DND-41 (cell line): ENCODE measurements at regions not wholly inside any gene's neighbourhood (a gene's known extent, or its start where the extent isn't known, plus 50 kb on each side); places are given as distances from the start of the nearest gene placed in this dataset.

Experiments used
- ATAC-seq: fragments of 200-7000 bp; cut with Tn5 transposase; 3 replicates; pipeline ENCODE4 v1.9.1; 2021; ENCODE audit warnings: low read depth; ENCODE audit not compliant: insufficient read depth
- DNase-seq: peaks from one replicate; pipeline ENCODE4 v3.0.0-alpha.2; 2020
- H2AFZ ChIP-seq: 2 replicates; pipeline ENCODE4 v1.6.0; 2012; ENCODE audit warnings: low read depth, low read length
- H3K27ac ChIP-seq: 2 replicates; pipeline ENCODE4 v1.5.1; 2012; ENCODE audit warnings: low read length, inconsistent platforms
- H3K27me3 ChIP-seq: fragments of 200-600 bp; sonication (generic); 2 replicates; pipeline ENCODE4 v1.6.0; 2012; ENCODE audit warnings: low read length, mild to moderate bottlenecking, inconsistent platforms; ENCODE audit not compliant: insufficient read depth, poor library complexity
- H3K36me3 ChIP-seq: 2 replicates; pipeline ENCODE4 v1.5.1; 2012; ENCODE audit warnings: low read length, inconsistent platforms; ENCODE audit not compliant: insufficient read depth
- H3K4me1 ChIP-seq: 2 replicates; pipeline ENCODE4 v1.5.1; 2012; ENCODE audit warnings: mild to moderate bottlenecking, low read length; ENCODE audit not compliant: insufficient read depth
- H3K4me2 ChIP-seq: 2 replicates; pipeline ENCODE4 v1.6.0; 2012; ENCODE audit warnings: mild to moderate bottlenecking, moderate library complexity, low read length, inconsistent platforms; ENCODE audit not compliant: insufficient read depth
- H3K4me3 ChIP-seq, 2 experiments: fragments of 200-600 bp in 1 of 2; shearing (Covaris generic) in 1 of 2; 2 replicates each; pipeline ENCODE4 v1.5.1; 2012 to 2016; ENCODE audit warnings: inconsistent platforms in 2 of 2, low read length in 2 of 2, mild to moderate bottlenecking in 2 of 2, low read depth in 1 of 2, moderate library complexity in 1 of 2
- H3K79me2 ChIP-seq: 2 replicates; pipeline ENCODE4 v1.6.0; 2012; ENCODE audit warnings: low read length, inconsistent platforms; ENCODE audit not compliant: insufficient read depth
- H3K9ac ChIP-seq: 2 replicates; pipeline ENCODE4 v1.6.0; 2012; ENCODE audit warnings: low read depth, mild to moderate bottlenecking, inconsistent platforms, low read length, moderate library complexity
- H3K9me3 ChIP-seq: 2 replicates; pipeline ENCODE4 v1.5.1; 2012; ENCODE audit warnings: low read length, moderate library complexity, mild to moderate bottlenecking, inconsistent platforms; ENCODE audit not compliant: insufficient read depth, severe bottlenecking
- H4K20me1 ChIP-seq: 2 replicates; pipeline ENCODE4 v1.6.0; 2012; ENCODE audit warnings: low read length; ENCODE audit not compliant: insufficient read depth
- CTCF ChIP-seq: IDR thresholded peaks from 2 replicates; pipeline ENCODE4 v1.5.1; 2012; ENCODE audit warnings: borderline replicate concordance, low read length, moderate library complexity, mild to moderate bottlenecking; ENCODE audit not compliant: poor library complexity, severe bottlenecking; ENCODE audit errors: extremely low read depth
- EZH2 ChIP-seq: IDR thresholded peaks from 3 replicates; pipeline ENCODE4 v1.6.1; 2012; ENCODE audit warnings: borderline replicate concordance, low read depth, mild to moderate bottlenecking, moderate library complexity, low read length, inconsistent platforms; ENCODE audit not compliant: severe bottlenecking

- Histone ChIP-seq H3K36me3 (no peaks in the 10 kb centered on the region), H3K9ac (no peak overlapping the region), H2AFZ (no peak overlapping the region), H3K4me1 (no peaks in the 10 kb centered on the region), H3K79me2 (no peaks in the 10 kb centered on the region), H3K9me3 (no peaks in the 10 kb centered on the region), H3K4me3 (no peak overlapping the region), H3K27ac (no peak overlapping the region), H4K20me1 (no peaks in the 10 kb centered on the region), H3K4me2 (no peak overlapping the region), H3K27me3 (peaks cover 3% of the 10 kb centered on the region)
- no peak for ATAC-seq
- TF ChIP-seq CTCF (no peak), EZH2 (no peak)
- no peak for DNase-seq
Measured at GRCh38 chr9:107106416-107106815, 176.7 kb upstream of the RAD23B start.

- Histone ChIP-seq H3K36me3 (no peaks in the 10 kb centered on the region), H4K20me1 (no peaks in the 10 kb centered on the region), H3K9ac (no peak overlapping the region), H3K4me2 (no peak overlapping the region), H3K9me3 (no peaks in the 10 kb centered on the region), H2AFZ (no peak overlapping the region), H3K4me3 (no peak overlapping the region), H3K79me2 (no peaks in the 10 kb centered on the region), H3K27ac (no peak overlapping the region), H3K27me3 (peaks cover 3% of the 10 kb centered on the region), H3K4me1 (no peaks in the 10 kb centered on the region)
- ATAC-seq (no peak), DNase-seq (no peak)
- no peak for TF ChIP-seq CTCF
- TF ChIP-seq EZH2: no peak
Measured at GRCh38 chr9:107108342-107109130, 174.5 kb upstream of the RAD23B start.

GRCh38 chr9:107109324-107109723 is 173.8 kb upstream of the RAD23B start:
- no peaks in the 10 kb centered on the region for H4K20me1 ChIP-seq
- H3K9ac ChIP-seq: no peak overlapping the region
- no peaks in the 10 kb centered on the region for H3K4me1 ChIP-seq
- TF ChIP-seq CTCF (no peak), EZH2 (no peak)
- H3K4me2 ChIP-seq: no peak overlapping the region
- peaks cover 3% of the 10 kb centered on the region for H3K27me3 ChIP-seq
- no peak overlapping the region for H3K27ac ChIP-seq
- ATAC-seq (no peak), DNase-seq (no peak)
- no peaks in the 10 kb centered on the region for H3K79me2 ChIP-seq
- no peak overlapping the region for H2AFZ ChIP-seq
- no peak overlapping the region for H3K4me3 ChIP-seq
- H3K36me3 ChIP-seq: no peaks in the 10 kb centered on the region
- no peaks in the 10 kb centered on the region for H3K9me3 ChIP-seq
